Skeletal muscle cell (primary cell): ENCODE measurements at regions not wholly inside any gene's neighbourhood (a gene's known extent, or its start where the extent isn't known, plus 50 kb on each side); places are given as distances from the start of the nearest gene placed in this dataset.
"Not testable (repeated sequence)": the region's sequence is repeated elsewhere in the genome, so short reads cannot be mapped to it uniquely, and the experiment has no call there.

Source experiments
- DNase-seq: peaks from one replicate; pipeline ENCODE4 v3.0.0-alpha.2; 2010; ENCODE audit warnings: low read depth
- H3K4me3 ChIP-seq: 2 replicates; pipeline ENCODE4 v1.5.1; 2011; ENCODE audit warnings: low read depth, mild to moderate bottlenecking, control low read depth, low read length, moderate library complexity

DNA sequence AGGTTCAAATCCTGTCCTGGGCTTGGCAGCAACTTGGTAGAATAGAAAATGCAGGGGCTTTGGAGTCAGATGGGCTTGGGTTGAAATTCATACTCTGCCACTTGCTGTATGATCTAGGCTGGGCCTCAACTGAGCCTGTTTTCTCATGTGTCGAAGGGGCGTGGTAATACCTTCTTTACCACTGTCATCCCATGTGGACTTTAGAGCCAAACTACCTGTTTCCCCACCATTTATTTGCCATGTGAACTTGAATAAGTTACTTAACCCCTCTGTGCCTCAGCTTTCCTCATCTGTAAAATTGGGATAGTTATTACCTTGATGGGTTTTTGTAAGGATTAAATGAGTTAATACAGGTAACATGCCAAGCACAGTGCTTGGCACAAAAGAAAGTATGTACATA, 106.0 kb downstream of the COPRS start:
- no peak for DNase-seq
- H3K4me3 ChIP-seq: no peak overlapping the region

DNA sequence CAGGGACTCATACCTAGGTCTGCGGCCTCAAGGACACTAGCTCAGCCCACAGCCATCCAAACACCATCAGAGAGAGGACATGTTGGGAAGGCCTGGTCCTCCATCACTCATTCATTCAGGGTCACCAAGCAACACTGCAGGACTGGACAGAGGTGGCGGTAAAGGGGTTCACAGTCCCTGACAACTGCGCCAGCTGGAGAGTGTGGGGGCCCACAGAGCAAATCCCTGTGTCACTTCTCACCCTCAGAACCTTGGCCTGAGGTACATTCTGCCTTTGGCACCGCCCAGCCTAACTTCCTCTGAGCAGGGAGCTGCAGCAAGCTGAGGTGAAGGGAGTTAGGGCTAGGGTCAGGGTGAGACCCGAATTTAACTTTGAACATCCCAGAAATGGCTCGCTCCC, 106.5 kb downstream of the COPRS start:
- no peak for DNase-seq

DNA sequence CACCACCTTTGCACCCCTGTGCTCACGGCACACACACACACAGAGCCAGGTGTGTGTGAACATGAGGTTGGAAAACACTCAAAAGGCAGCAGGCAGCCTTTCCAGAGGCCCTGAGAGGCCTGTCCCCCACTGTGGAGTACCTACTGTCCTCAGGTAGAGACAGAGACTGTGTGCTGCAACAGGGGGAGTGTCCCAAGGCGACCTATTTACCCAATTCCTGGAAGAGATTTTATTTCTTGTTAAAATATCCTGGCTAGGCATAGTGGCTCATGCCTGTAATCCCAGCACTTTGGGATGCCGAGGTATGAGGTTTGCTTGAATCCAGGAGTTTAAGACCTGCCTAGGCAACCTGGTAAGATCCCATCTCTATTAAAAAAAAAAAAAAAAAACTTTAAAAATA, 108.5 kb downstream of the COPRS start:
- H3K4me3 ChIP-seq: no peak overlapping the region

More for the DNA sequence above, 106.5 kb downstream of the COPRS start:
- no peak overlapping the region for H3K4me3 ChIP-seq

DNA sequence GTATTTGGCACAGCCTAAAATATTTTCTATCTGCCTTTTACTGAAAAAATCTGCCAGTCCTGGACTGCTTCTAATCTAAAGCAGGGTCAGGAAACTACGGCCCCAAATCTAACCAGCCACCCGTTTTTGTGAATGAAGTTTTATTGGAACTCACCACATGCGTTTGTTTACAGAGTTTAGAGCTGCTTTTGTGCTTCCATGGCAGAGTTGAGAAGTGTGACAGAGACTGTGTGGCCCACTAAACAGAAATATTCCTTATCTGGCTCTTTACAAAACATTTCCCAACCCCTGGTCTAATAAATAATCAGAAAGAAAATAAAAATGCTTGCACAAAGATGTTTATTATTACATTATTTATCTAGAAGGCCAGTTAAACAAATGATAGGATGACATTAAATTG, 110.2 kb downstream of the COPRS start:
- DNase-seq: no peak
- H3K4me3 ChIP-seq: no peak overlapping the region

More for the DNA sequence above, 108.5 kb downstream of the COPRS start:
- DNase-seq: no peak

DNA sequence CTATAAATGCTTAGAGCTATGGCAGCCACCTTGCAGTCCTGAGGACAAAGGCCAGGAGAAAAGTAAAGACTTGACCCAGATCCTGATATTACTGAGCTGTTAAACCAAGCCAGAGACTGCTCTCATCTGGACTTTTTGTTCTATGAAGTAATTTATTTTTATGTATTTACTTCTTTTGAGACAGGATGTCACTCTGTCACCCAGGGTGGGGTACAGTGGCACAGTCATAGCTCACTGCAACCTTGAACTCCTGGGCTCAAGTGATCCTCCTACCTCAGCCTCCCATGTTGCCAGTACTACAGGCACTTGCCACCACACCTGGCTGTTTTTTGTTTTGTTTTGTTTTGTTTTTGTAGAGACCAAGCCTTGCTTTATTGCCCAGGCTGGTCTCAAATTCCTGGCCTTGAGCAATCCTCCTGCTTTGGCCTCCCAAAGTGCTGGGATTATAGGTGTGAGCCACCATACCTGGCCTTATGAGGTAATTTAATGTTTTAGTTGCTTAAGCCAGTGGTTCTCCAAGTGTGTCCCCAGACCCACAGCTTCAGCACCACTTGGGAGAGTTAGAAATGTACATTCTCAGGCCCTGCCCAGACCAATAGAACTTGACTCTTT, 112.1 kb downstream of the COPRS start:
- H3K4me3 ChIP-seq: no peak overlapping the region
- DNase-seq: no peak

DNA sequence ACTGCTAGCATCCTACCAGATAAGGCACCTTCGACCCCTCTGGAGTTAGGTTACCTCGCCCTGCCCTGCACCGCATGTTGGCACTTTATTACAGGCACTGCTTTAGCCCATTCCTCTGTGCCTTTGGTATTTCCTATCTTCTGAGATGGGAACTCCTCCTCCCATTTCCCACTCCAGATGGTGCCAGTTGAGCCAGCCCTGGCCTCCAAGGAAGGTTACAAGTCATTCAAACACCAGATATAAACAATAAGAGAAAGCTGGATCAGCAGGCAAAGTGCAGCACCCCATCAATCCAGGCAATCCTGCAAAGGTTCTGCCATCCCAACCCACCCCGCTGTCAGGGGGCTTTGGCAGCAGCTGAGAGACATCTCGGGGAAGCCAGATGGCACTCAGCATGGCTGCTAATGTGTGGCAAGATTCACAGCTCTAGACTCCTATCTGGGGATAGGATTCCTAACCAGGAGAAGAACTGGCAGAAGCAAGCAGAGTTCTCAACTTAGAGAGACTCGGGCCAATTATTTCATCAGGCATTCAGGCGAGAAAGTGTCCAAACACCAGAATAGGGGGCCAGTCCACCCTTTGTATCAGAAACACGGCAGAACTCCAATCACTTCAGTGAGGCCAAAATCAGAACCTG, 113.0 kb downstream of the COPRS start:
- no peak for DNase-seq
- no peak overlapping the region for H3K4me3 ChIP-seq

DNA sequence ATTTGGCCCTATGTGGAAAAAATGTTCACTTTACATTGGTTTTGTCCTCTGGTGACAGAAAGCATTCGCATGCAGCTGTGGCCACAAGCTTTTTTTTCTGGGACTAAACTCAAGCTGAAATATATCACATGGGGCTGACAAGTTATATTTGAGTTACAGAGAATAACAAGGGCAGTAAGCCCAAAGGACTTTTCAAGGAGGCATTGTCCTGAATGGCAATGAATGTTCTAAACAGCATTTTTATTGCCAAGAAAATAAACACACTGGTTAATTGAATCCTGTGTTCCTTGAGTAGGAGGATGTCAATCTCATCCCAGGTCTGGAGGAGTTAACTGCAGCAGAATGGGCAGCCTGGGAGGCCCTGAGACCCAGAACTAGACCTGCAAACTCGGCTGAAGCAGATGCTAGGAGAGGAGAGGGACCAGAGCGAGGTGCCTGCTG, 114.5 kb downstream of the COPRS start:
- no peak for DNase-seq
- no peak overlapping the region for H3K4me3 ChIP-seq

DNA sequence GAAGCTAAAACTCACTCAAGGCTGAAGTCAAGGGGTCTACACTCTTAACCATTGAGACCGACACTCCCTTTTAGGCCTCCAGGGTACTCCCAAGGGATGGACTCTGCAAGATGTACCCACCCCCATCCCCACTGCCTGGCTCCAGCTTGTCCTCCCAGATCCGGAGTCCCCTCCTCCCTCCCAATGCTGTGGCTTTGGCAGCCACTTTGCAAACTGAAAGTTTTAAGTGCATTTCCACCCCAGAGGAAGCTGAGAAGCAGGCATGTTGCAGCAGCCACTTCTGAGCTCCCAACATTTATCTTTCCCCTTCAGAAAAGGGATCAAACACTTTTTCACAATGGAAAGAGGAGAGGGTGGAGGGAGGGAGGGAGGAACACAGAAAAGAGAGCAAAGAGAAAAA, 115.2 kb downstream of the COPRS start:
- H3K4me3 ChIP-seq: no peak overlapping the region
- no peak for DNase-seq

DNA sequence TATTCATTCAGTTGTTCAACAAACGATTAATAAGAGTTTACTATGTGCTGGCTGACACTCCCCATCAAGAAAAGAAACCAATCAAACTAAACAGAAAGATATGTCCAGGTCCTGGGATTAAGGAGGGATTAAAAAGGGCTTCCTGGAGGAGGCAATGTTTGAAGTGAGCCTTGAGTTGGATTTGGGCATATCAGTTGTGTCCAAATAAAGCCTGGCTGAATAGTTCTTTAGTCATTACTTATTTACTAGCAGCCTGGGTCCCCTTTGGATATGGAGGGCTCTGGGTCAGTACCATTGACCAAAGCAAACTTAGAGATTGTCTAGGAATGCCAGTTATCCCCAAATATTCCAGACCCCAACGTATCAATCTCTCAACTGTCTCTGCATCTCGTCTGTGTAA, 117.7 kb downstream of the COPRS start:
- H3K4me3 ChIP-seq: no peak overlapping the region
- no peak for DNase-seq

DNA sequence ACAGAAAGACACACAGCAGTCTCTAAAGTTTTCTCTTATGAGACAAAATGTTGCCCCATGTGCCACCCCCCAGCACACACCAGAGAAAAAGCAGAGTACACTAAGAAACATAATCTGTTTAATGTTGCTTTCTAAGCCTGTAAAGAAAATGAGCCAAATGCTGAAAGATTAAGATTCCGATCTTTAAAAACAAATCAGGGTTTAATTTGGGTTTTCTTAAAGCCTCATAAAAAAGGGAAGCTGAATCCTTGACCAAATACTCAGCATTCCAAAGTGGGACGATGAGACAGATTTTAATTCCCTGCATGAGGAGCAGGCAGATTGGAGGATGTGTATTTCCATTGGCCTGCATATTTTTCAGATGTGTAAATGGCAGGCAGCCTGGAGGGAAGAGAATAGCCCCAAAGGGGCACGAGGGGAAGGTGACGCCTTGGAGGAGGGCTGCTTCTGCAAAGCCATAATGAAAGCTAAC, 118.4 kb downstream of the COPRS start:
- H3K4me3 ChIP-seq: no peak overlapping the region
- no peak for DNase-seq

DNA sequence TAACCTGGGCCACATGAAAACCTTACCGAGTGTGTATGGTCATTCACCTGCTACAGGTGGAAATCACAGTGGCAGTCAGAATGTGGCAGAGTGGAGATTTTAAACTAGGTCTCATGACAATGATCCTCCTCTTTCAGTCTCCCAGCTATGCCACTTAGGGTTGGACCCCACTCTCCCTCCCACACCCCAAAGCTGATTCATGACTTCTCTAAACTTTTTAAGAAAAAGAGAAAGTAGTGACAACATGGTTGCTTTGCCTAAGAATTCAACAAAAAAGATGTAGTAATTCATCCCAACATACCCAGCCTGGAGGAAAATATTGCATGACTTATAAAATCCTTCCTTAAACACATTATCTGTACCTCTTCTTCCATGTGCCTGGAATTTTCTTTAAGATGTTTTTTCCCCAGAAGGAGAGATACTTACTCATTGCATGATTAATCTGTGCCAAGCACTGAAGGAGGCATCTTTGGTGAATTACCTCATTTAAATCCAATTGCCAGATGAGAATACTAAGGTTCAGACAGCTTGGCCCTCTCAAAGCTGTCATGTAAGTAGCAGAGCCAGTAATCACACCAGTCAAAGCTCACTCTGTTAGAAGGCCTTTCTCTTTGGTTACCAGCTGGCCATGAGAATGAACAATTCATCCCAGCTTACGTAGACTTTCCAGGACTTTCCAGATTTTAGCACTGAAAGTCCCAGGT, 119.9 kb downstream of the COPRS start:
- DNase-seq: no peak
- H3K4me3 ChIP-seq: no peak overlapping the region

DNA sequence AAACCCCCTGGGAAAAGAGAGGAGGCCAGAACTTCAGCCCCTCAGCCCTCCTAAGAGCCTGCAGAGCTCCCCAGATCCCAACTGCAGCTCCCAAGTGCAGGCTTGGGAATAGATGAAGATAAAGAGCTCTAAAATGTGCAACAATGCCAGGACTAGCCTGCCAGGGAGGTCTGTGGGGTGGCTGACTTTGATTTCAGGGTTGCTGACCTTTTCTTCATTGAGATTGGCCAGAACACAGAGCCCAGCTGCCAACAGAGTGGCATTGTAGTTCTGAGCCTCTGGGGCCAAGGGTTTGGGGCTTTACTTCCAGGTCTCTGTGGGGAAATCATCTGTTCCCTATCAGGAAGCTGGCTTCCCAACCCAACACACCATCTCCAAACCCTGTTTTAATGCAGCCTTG, 120.6 kb downstream of the COPRS start:
- DNase-seq: no peak
- no peak overlapping the region for H3K4me3 ChIP-seq

DNA sequence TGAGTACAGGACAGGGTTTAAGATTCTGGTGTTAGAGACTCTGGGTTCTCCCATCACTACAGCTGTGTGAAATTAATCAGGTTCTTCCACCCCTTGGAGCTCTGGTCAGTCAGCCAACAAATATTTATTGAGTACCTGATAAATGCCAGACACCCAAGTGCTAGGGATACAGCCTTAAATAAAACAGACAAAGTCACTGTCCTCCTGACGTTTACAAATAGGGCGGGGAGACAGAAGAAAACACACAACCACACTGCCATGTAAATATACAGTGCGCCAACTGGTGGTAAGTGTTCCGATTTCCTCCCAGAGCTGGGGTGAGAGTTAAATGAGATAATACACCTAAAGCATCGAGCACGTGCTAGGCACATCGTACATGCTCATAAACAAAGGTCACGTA, 121.0 kb downstream of the COPRS start:
- no peak overlapping the region for H3K4me3 ChIP-seq
- no peak for DNase-seq

DNA sequence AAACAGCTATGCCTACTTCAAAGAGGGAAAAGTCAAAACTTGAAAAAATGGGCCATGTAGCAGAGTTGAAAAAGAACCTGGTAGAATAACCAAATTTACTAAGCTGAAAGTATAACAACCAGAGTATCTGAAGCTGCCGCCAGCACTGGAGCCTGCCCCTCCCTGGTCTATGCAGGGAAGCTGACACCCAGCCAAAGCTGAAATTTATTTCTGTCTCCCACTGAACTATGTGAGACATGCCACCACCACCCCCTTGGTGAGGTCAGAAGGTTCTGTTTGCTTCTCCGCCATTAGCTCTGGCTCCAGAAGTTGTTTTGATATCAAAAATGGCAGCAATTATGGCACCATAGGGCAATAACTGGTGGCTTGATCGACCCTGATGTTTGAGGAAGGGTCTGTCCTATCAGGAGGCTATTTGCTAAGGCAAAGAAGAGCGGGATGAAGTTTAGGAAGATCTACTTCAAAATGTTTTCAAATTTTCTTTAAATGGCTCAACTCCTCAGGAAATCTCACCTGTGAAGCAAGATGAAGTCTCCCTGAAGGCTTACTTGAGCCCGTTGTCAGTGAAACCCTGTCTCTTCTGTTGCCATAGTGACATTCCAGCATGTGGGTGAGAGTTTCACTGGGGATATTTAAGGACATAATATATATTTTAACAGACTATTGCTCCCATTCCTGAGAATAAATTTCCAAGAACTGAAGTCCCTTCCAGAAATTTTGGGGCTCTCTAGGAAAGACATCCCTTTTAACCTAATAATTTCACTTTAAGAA, 122.0 kb downstream of the COPRS start:
- DNase-seq: no peak
- no peak overlapping the region for H3K4me3 ChIP-seq

DNA sequence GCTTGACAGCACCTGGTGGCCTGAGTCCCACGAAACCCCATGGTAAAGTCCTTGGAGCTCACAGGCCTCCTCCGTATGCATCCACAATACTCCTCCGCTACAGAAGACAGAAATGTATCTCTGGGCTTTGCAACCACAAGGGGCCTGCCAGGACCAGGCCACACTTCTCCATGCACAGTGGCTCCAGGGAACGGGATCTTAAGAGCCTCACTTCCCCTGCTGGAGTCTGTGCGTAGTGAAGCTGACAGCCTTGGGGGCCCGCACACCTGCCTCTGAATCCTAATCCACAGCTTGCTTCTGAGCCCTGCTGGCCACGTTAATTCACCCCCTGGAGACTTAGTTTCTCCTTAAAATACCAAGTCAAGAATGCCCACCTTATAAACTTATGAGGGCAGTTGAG, 125.7 kb downstream of the COPRS start:
- H3K4me3 ChIP-seq: no peak overlapping the region
- no peak for DNase-seq

DNA sequence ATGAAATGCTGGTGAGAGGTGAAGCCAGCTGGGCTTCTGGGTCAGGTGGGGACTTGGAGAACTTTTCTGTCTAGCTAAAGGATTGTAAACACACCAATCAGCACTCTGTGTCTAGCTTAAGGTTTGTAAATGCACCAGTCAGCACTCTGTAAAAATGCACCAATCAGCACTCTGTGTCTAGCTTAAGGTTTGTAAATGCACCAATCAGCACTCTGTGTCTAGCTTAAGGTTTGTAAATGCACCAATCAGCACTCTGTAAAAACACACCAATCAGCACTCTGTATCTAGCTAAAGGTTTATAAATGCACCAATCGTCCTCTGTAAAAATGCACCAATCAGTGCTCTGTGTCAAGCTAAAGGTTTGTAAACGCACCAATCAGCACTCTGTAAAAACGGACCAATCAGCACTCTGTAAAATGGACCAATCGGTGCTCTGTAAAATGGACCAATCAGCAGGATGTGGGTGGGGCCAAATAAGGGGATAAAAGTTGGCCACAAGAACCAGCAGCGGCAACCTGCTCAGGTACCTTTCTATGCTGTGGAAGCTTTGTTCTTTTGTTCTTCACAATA, 127.4 kb downstream of the COPRS start:
- not testable (repeated sequence) for DNase-seq

DNA sequence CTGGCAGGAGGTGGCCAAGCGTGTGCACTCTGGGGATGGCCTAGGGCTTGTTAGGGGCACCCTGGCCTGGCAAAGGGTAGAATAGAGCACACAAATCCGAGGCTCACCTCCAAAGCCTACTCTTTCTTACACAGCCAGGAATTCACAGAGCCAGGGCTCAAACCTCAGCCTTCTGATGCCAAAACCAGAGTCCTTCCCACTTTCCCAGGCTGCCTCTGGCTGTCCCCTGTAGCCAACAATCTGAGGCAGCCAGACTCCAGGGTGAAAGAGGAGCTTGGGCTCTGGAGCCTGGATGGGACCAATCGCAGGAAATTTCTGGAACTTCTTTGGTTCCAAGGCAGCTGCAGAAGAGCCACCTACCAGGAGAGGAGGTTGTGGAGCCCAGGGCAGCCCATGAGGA, 127.9 kb downstream of the COPRS start:
- no peak overlapping the region for H3K4me3 ChIP-seq

More for the DNA sequence above, 127.4 kb downstream of the COPRS start:
- H3K4me3 ChIP-seq: not testable (repeated sequence)

DNA sequence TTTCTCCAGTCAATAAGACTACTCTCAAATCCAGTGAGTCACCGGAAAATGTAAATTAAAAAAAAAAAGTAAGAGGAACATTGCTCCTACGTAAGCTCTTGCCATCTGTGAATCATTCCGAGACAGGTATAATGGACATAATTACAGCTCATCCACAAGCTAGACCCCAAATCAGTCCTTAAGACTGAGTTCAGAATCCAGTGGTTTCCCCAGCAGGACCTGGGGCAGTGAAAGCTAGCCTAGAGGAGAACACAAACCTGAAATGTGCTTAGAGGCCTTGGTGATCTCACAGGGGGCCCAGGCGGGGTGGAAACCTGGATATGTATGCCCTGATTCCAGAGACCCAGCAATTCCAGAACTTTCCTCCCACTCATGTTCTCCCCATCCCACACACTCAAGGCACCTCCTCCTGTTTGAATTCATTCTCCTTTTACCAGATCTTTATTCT, 132.0 kb downstream of the COPRS start:
- DNase-seq: no peak

More for the DNA sequence above, 127.9 kb downstream of the COPRS start:
- DNase-seq: no peak

DNA sequence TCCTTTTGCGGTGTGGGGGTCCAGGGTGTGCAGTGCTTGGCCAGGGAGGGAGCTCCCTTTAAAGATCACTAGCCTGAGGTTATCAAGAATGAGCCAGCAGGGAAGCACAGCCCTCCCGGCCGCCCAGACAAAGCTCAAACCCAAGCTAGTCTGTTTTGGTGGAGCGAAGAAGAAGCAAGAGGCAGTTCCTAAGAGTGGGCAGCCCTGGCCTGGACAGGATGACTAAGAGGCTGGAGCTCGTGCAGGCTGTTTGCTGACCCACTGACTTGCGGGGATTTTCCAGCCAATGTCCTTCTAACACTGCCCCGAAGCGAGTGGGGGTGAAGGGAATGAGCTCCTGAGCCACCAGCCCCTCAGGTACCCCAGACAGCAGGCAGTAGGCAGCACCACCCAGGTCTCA, 134.4 kb downstream of the COPRS start:
- H3K4me3 ChIP-seq: no peak overlapping the region
- DNase-seq: no peak

More for the DNA sequence above, 132.0 kb downstream of the COPRS start:
- no peak overlapping the region for H3K4me3 ChIP-seq

DNA sequence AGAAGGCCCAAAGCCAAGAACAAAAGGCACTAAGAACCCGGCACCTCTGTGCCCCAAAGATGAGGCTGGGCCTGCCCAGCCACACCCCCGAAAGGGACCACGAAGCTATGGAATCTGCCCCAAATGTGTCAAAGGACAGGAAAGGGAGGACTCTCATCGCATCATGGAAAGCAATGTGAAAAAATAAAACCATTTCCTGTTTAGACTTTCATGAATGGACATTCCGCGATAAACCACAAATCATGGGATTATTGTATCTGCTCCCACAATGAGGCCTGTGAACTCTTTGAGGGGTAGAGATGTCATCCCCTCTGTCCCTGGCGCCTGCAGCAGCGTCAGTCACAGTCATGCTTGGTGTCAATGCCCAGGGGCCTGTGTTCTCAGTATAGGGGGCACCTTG, 135.0 kb downstream of the COPRS start:
- DNase-seq: no peak
- no peak overlapping the region for H3K4me3 ChIP-seq
